Kidney (tissue), 13 donors: ENCODE measurements at regions not wholly inside any gene's neighbourhood (a gene's known extent, or its start where the extent isn't known, plus 50 kb on each side); places are given as distances from the start of the nearest gene placed in this dataset.

Experiments
- DNase-seq, 5 donors: peaks; one replicate each; pipeline ENCODE4 v3.0.0-alpha.2; 2013 to 2020
- FAIRE-seq: peaks from 2 replicates; lab custom pipeline; 2012; peaks lifted over from hg19 to GRCh38; lab: Jason Lieb, UNC
- H3K27ac ChIP-seq, 2 donors: one replicate each; pipeline ENCODE4 v1.7.0; 2013; ENCODE audit warnings: low read depth in 2 of 2, low read length in 2 of 2, inconsistent platforms in 1 of 2
- H3K27me3 ChIP-seq: one replicate; pipeline ENCODE4 v1.7.1; 2013; ENCODE audit warnings: low read length, inconsistent platforms; ENCODE audit not compliant: control insufficient read depth, insufficient read depth
- H3K36me3 ChIP-seq, 3 donors: one replicate each; pipeline versions ENCODE4 v1.7.0 to v1.7.1; 2013; ENCODE audit warnings: low read length in 3 of 3, control low read depth in 1 of 3, inconsistent platforms in 1 of 3; ENCODE audit not compliant: insufficient read depth in 3 of 3, control insufficient read depth in 2 of 3
- H3K4me1 ChIP-seq, 3 donors: one replicate each; pipeline versions ENCODE4 v1.7.0 to v1.7.1; 2013; ENCODE audit warnings: low read length in 3 of 3, inconsistent platforms in 1 of 3, low read depth in 1 of 3; ENCODE audit not compliant: control insufficient read depth in 2 of 3, insufficient read depth in 2 of 3
- H3K4me3 ChIP-seq, 3 donors: one replicate each; pipeline versions ENCODE4 v1.7.0 to v1.8.1; 2013; ENCODE audit warnings: low read length in 3 of 3, control low read depth in 1 of 3, inconsistent platforms in 1 of 3
- H3K9ac ChIP-seq, 3 donors: one replicate each; pipeline versions ENCODE4 v1.7.0 to v1.7.1; 2013; ENCODE audit warnings: low read length in 3 of 3, control low read depth in 1 of 3, inconsistent platforms in 1 of 3
- H3K9me3 ChIP-seq, 3 donors: one replicate each; pipeline versions ENCODE4 v1.7.0 to v1.7.1; 2013; ENCODE audit warnings: low read length in 3 of 3, control low read depth in 1 of 3, inconsistent platforms in 1 of 3; ENCODE audit not compliant: control insufficient read depth in 2 of 3, insufficient read depth in 1 of 3
- intact Hi-C: fragments of 100-400 bp; cut with DNase I; formaldehyde crosslinking; loops from one replicate; pipeline ENCODE4 v1.11.1; 2022
- TF ChIP-seq, protein P1 (sequence below): IDR thresholded peaks from 3 replicates; pipeline ENCODE4 v1.5.1; 2012; ENCODE audit warnings: mild to moderate bottlenecking, moderate library complexity, borderline replicate concordance; ENCODE audit not compliant: insufficient read depth; ENCODE audit errors: extremely low read depth
- donor health status: control.
- donor health status: control.
- donor health status: control.
- donor health status: control.
- donor health status: control.
- donor health status: DM: yes; HTN: yes; CAD: no.
- donor health status: Normal renal cell carcinoma (clear cell type).

DNA sequence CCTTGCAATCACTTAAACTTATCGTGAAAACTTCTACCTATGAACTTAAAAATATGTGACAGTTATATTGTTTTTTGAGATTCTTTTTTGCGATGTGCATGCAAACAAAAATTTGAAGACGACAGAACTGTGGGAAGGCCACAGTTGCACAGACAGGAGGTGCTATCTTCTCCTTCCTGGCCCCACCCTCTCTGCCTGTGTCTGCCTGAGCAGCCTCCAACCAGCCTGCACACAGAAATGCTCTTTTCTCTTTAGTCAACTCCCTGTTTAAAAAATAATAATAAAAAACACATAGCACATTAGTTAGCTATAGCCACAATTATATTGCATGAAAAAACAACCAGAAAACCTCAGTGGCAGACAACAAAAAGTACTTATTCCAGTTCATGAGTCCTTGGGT, 212.2 kb downstream of the ZNF621 start:
- no peak for FAIRE-seq
- Histone ChIP-seq H3K27me3 (no peaks in the 10 kb centered on the region), H3K36me3 (no peaks in the 10 kb centered on the region), H3K27ac (no peak overlapping the region), H3K4me3 (no peak overlapping the region), H3K9ac (no peak overlapping the region), H3K9me3 (no peaks in the 10 kb centered on the region), H3K4me1 (no peaks in the 10 kb centered on the region)
- TF ChIP-seq, protein P1, sequence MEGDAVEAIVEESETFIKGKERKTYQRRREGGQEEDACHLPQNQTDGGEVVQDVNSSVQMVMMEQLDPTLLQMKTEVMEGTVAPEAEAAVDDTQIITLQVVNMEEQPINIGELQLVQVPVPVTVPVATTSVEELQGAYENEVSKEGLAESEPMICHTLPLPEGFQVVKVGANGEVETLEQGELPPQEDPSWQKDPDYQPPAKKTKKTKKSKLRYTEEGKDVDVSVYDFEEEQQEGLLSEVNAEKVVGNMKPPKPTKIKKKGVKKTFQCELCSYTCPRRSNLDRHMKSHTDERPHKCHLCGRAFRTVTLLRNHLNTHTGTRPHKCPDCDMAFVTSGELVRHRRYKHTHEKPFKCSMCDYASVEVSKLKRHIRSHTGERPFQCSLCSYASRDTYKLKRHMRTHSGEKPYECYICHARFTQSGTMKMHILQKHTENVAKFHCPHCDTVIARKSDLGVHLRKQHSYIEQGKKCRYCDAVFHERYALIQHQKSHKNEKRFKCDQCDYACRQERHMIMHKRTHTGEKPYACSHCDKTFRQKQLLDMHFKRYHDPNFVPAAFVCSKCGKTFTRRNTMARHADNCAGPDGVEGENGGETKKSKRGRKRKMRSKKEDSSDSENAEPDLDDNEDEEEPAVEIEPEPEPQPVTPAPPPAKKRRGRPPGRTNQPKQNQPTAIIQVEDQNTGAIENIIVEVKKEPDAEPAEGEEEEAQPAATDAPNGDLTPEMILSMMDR = no peak
- intact Hi-C loops = no loop called here
- DNase-seq = no peak

DNA sequence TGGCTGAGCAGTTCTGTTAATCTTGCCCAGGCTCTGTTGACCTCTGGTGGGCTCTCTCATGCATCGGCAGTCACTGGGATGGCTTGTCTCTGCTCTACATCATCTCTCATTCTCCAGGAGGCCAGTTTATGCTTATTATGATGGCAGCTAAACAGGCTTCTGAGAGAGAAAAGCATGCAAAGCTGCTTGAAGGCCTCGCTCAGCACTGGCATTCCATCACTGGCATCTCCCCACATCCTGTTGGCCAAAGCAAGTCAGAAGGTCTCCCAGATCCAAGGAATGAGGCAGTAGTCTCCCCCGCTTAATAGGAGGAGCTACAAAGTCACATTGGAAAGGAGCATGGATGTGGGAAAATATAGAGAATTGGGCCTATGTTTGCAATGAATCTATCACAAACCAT, 212.6 kb downstream of the ZNF621 start:
- Histone ChIP-seq H3K27me3 (no peaks in the 10 kb centered on the region), H3K27ac (no peak overlapping the region), H3K4me1 (no peaks in the 10 kb centered on the region), H3K36me3 (no peaks in the 10 kb centered on the region), H3K9me3 (no peaks in the 10 kb centered on the region), H3K9ac (no peak overlapping the region), H3K4me3 (no peak overlapping the region)
- FAIRE-seq = no peak
- DNase-seq = no peak
- intact Hi-C loops = no loop called here
- TF ChIP-seq, protein P1 = no peak

DNA sequence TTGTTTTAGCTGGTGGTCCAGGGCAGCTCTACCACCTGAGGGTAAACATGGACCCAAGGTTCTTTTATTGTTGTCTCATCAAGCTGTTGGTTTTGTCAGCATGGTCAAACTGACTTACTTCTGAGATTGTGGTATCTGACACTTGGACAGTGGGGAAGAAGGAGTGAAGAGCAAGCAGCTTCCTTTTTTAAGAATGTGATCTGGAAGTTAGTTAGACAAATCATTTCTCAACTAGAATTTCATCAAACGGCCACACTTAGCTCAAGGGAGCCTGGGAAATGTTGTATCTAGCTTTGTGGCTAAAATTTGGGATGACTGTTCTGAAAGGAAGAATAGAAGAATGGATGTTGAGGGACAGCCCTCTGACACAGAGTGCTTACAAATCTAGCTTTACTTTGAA, 215.2 kb downstream of the ZNF621 start:
- Histone ChIP-seq H3K27ac (no peak overlapping the region), H3K4me1 (no peaks in the 10 kb centered on the region), H3K27me3 (no peaks in the 10 kb centered on the region), H3K9ac (no peak overlapping the region), H3K4me3 (no peak overlapping the region), H3K9me3 (no peaks in the 10 kb centered on the region), H3K36me3 (no peaks in the 10 kb centered on the region)
- FAIRE-seq (no peak), DNase-seq (no peak)
- intact Hi-C loops = no loop called here
- TF ChIP-seq, protein P1 = no peak

DNA sequence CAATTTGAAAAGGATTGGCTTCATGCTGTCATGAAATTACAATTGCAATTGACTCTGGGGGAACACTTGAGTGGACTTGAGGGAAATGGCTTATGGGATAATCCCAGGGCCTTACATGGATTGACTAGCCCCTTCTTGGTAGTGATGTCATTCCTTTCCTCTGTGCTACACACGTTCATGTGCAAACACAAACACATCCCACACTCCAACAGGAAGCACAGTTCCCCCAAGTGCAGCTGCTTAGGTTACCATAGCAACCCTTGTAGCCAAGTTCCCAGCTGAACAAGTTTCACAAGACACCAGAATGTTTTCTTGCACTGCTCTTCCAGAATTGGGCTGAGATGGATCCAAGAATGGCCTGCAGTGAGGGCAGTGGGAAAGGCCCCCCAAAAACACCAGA, 217.0 kb downstream of the ZNF621 start:
- Histone ChIP-seq H3K4me3 (no peak overlapping the region), H3K9me3 (no peaks in the 10 kb centered on the region), H3K27ac (no peak overlapping the region), H3K4me1 (no peaks in the 10 kb centered on the region), H3K36me3 (no peaks in the 10 kb centered on the region), H3K27me3 (no peaks in the 10 kb centered on the region), H3K9ac (no peak overlapping the region)
- FAIRE-seq (no peak), DNase-seq (peak in 4 of 5 donors; percentile 48 to 87 (median 68))
- intact Hi-C loops = no loop called here
- TF ChIP-seq, protein P1 = no peak
